Parathyroid adenoma (tissue), 2 donors: ENCODE measurements at regions not wholly inside any gene's neighbourhood (a gene's known extent, or its start where the extent isn't known, plus 50 kb on each side); places are given as distances from the start of the nearest gene placed in this dataset.
"Not testable (repeated sequence)": the region's sequence is repeated elsewhere in the genome, so short reads cannot be mapped to it uniquely, and the experiment has no call there.

ENCODE experiments used
- H2AFZ ChIP-seq: fragments of 300-600 bp; sonication (generic); one replicate; pipeline ENCODE4 v1.7.0; 2017; ENCODE audit warnings: antibody characterized with exemption, mild to moderate bottlenecking
- H3K27ac ChIP-seq: fragments of 300-600 bp; sonication (generic); one replicate; pipeline ENCODE4 v1.7.0; 2017
- H3K27me3 ChIP-seq: fragments of 300-600 bp; sonication (generic); one replicate; pipeline ENCODE4 v1.7.0; 2017; ENCODE audit warnings: low read length; ENCODE audit not compliant: control insufficient read depth, insufficient read depth
- H3K36me3 ChIP-seq: fragments of 300-600 bp; sonication (generic); one replicate; pipeline ENCODE4 v1.7.0; 2017; ENCODE audit warnings: low read length; ENCODE audit not compliant: control insufficient read depth, insufficient read depth
- H3K4me1 ChIP-seq: fragments of 300-600 bp; sonication (generic); one replicate; pipeline ENCODE4 v1.7.0; 2017; ENCODE audit warnings: control low read depth
- H3K4me2 ChIP-seq: fragments of 300-600 bp; sonication (generic); one replicate; pipeline ENCODE4 v1.7.0; 2017; ENCODE audit warnings: low read length
- H3K4me3 ChIP-seq: fragments of 300-600 bp; sonication (generic); one replicate; pipeline ENCODE4 v1.7.0; 2017; ENCODE audit warnings: low read depth, low read length
- H3K79me2 ChIP-seq: fragments of 300-600 bp; sonication (generic); one replicate; pipeline ENCODE4 v1.7.0; 2017; ENCODE audit warnings: control low read depth
- H3K9ac ChIP-seq: fragments of 300-600 bp; sonication (generic); one replicate; pipeline ENCODE4 v1.7.0; 2017; ENCODE audit warnings: mild to moderate bottlenecking
- H3K9me3 ChIP-seq: fragments of 300-600 bp; sonication (generic); one replicate; pipeline ENCODE4 v1.7.0; 2017; ENCODE audit warnings: low read length; ENCODE audit not compliant: control insufficient read depth
- TF ChIP-seq, protein P1 (sequence below): fragments of 300-600 bp; sonication (generic); IDR thresholded peaks from one replicate; pipeline ENCODE4 v1.7.0; 2017; ENCODE audit warnings: antibody characterized with exemption, mild to moderate bottlenecking
- donor health status: primary hyperparathyroidism.

- Histone ChIP-seq H3K9me3 (no peaks in the 10 kb centered on the region), H3K27me3 (no peaks in the 10 kb centered on the region), H3K4me2 (no peak overlapping the region), H3K9ac (no peak overlapping the region), H3K4me1 (no peaks in the 10 kb centered on the region), H3K4me3 (no peak overlapping the region), H3K36me3 (no peaks in the 10 kb centered on the region), H3K27ac (no peak overlapping the region), H2AFZ (no peak overlapping the region), H3K79me2 (no peaks in the 10 kb centered on the region)
- TF ChIP-seq, protein P1, sequence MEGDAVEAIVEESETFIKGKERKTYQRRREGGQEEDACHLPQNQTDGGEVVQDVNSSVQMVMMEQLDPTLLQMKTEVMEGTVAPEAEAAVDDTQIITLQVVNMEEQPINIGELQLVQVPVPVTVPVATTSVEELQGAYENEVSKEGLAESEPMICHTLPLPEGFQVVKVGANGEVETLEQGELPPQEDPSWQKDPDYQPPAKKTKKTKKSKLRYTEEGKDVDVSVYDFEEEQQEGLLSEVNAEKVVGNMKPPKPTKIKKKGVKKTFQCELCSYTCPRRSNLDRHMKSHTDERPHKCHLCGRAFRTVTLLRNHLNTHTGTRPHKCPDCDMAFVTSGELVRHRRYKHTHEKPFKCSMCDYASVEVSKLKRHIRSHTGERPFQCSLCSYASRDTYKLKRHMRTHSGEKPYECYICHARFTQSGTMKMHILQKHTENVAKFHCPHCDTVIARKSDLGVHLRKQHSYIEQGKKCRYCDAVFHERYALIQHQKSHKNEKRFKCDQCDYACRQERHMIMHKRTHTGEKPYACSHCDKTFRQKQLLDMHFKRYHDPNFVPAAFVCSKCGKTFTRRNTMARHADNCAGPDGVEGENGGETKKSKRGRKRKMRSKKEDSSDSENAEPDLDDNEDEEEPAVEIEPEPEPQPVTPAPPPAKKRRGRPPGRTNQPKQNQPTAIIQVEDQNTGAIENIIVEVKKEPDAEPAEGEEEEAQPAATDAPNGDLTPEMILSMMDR, result no peak
Measured at GRCh38 chr10:107952649-107953556, 788.4 kb upstream of the SORCS1 start.

- H3K9me3 ChIP-seq, H3K9ac ChIP-seq, H3K4me2 ChIP-seq, H3K27ac ChIP-seq, H3K4me3 ChIP-seq, H3K27me3 ChIP-seq, H3K79me2 ChIP-seq, H3K36me3 ChIP-seq, H3K4me1 ChIP-seq, H2AFZ ChIP-seq: not testable (repeated sequence)
Measured at GRCh38 chr10:107950411-107951062, 786.0 kb upstream of the SORCS1 start.

GRCh38 chr10:107942826-107943225 lies 778.3 kb upstream of the SORCS1 start:
- H3K9ac ChIP-seq, result no peak overlapping the region

GRCh38 chr10:107933076-107933475 lies 768.6 kb upstream of the SORCS1 start:
- TF ChIP-seq, protein P1, result no peak
- Histone ChIP-seq H3K4me3 (no peak overlapping the region), H2AFZ (no peak overlapping the region), H3K4me2 (no peak overlapping the region), H3K9me3 (no peaks in the 10 kb centered on the region), H3K27ac (no peak overlapping the region), H3K4me1 (no peaks in the 10 kb centered on the region), H3K36me3 (no peaks in the 10 kb centered on the region), H3K9ac (no peak overlapping the region), H3K79me2 (no peaks in the 10 kb centered on the region), H3K27me3 (no peaks in the 10 kb centered on the region)

More at GRCh38 chr10:107942826-107943225, 778.3 kb upstream of the SORCS1 start:
- Histone ChIP-seq H3K4me2 (no peak overlapping the region), H3K9me3 (no peaks in the 10 kb centered on the region), H3K27ac (no peak overlapping the region), H2AFZ (no peak overlapping the region), H3K36me3 (no peaks in the 10 kb centered on the region), H3K4me1 (no peaks in the 10 kb centered on the region), H3K27me3 (no peaks in the 10 kb centered on the region), H3K79me2 (no peaks in the 10 kb centered on the region), H3K4me3 (no peak overlapping the region)
- TF ChIP-seq, protein P1, result no peak

- no peaks in the 10 kb centered on the region for H3K4me1 ChIP-seq
- H3K9me3 ChIP-seq, result no peaks in the 10 kb centered on the region
- H3K4me2 ChIP-seq, result no peak overlapping the region
- no peaks in the 10 kb centered on the region for H3K36me3 ChIP-seq
- no peak overlapping the region for H2AFZ ChIP-seq
- TF ChIP-seq, protein P1, result no peak
- no peak overlapping the region for H3K9ac ChIP-seq
- no peaks in the 10 kb centered on the region for H3K27me3 ChIP-seq
- H3K79me2 ChIP-seq, result no peaks in the 10 kb centered on the region
- H3K4me3 ChIP-seq, result no peak overlapping the region
- no peak overlapping the region for H3K27ac ChIP-seq
Measured at GRCh38 chr10:107931808-107932207, 767.3 kb upstream of the SORCS1 start.
